HL-60 (cell line): ENCODE measurements at regions not wholly inside any gene's neighbourhood (a gene's known extent, or its start where the extent isn't known, plus 50 kb on each side); places are given as distances from the start of the nearest gene placed in this dataset.

ENCODE experiments used
- DNase-seq, 2 experiments: peaks; one replicate each; pipeline ENCODE4 v3.0.0-alpha.2; 2010 to 2020; ENCODE audit warnings: low read depth in 1 of 2, low spot score in 1 of 2
- H3K27ac ChIP-seq: fragments of 250-450 bp; sonication (Bioruptor Pico); replicated peaks from 2 replicates; pipeline ENCODE4 v1.5.1; 2020; ENCODE audit warnings: mild to moderate bottlenecking, moderate library complexity
- H3K27me3 ChIP-seq: fragments of 250-450 bp; sonication (Bioruptor Pico); 2 replicates; pipeline ENCODE4 v1.5.1; 2021; ENCODE audit warnings: mild to moderate bottlenecking, moderate library complexity; ENCODE audit not compliant: insufficient read depth, poor library complexity, severe bottlenecking
- H3K4me3 ChIP-seq: replicated peaks from 2 replicates; pipeline ENCODE4 v1.5.1; 2011; ENCODE audit warnings: mild to moderate bottlenecking, control low read depth, low read length; ENCODE audit not compliant: insufficient read depth
- GABPA ChIP-seq: IDR thresholded peaks from 2 replicates; pipeline ENCODE4 v1.6.1; 2012; ENCODE audit warnings: low read depth
- POLR2AphosphoS5 ChIP-seq: IDR thresholded peaks from 2 replicates; pipeline ENCODE4 v1.6.1; 2012; ENCODE audit warnings: low read depth
- SPI1 ChIP-seq: IDR thresholded peaks from 2 replicates; pipeline ENCODE4 v1.6.1; 2012; ENCODE audit warnings: low read depth, mild to moderate bottlenecking, borderline replicate concordance
- TF ChIP-seq, protein P1 (sequence below): IDR thresholded peaks from 2 replicates; pipeline ENCODE4 v1.6.1; 2012; ENCODE audit warnings: low read depth; ENCODE audit not compliant: insufficient replicate concordance
- TF ChIP-seq, protein P2 (sequence below): IDR thresholded peaks from one replicate; pipeline ENCODE4 v1.5.1; 2011; ENCODE audit warnings: low read length, control low read depth, inconsistent platforms; ENCODE audit not compliant: insufficient read depth

DNA sequence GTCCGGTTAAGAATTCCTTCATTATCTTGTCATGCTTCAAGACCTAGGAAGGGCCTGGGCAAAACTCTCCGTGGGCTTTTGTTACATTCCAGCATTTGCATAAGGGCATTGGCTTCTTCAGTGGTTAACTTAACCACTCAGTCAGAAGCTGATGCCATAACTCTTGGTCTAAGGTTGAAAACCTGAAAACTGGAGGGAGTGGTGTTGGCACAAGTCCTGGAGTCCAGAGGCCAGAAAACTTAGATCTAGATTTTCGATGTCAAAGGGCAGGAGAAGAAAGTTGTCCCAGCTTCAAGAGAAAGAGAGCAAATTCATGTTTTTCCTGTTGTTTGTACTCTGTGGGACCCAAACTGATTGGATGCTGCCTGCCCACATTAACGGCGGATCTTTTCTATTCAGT is 86.6 kb upstream of the GC start:
- TF ChIP-seq, protein P1, sequence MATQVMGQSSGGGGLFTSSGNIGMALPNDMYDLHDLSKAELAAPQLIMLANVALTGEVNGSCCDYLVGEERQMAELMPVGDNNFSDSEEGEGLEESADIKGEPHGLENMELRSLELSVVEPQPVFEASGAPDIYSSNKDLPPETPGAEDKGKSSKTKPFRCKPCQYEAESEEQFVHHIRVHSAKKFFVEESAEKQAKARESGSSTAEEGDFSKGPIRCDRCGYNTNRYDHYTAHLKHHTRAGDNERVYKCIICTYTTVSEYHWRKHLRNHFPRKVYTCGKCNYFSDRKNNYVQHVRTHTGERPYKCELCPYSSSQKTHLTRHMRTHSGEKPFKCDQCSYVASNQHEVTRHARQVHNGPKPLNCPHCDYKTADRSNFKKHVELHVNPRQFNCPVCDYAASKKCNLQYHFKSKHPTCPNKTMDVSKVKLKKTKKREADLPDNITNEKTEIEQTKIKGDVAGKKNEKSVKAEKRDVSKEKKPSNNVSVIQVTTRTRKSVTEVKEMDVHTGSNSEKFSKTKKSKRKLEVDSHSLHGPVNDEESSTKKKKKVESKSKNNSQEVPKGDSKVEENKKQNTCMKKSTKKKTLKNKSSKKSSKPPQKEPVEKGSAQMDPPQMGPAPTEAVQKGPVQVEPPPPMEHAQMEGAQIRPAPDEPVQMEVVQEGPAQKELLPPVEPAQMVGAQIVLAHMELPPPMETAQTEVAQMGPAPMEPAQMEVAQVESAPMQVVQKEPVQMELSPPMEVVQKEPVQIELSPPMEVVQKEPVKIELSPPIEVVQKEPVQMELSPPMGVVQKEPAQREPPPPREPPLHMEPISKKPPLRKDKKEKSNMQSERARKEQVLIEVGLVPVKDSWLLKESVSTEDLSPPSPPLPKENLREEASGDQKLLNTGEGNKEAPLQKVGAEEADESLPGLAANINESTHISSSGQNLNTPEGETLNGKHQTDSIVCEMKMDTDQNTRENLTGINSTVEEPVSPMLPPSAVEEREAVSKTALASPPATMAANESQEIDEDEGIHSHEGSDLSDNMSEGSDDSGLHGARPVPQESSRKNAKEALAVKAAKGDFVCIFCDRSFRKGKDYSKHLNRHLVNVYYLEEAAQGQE: no peak
- TF ChIP-seq, protein P2, sequence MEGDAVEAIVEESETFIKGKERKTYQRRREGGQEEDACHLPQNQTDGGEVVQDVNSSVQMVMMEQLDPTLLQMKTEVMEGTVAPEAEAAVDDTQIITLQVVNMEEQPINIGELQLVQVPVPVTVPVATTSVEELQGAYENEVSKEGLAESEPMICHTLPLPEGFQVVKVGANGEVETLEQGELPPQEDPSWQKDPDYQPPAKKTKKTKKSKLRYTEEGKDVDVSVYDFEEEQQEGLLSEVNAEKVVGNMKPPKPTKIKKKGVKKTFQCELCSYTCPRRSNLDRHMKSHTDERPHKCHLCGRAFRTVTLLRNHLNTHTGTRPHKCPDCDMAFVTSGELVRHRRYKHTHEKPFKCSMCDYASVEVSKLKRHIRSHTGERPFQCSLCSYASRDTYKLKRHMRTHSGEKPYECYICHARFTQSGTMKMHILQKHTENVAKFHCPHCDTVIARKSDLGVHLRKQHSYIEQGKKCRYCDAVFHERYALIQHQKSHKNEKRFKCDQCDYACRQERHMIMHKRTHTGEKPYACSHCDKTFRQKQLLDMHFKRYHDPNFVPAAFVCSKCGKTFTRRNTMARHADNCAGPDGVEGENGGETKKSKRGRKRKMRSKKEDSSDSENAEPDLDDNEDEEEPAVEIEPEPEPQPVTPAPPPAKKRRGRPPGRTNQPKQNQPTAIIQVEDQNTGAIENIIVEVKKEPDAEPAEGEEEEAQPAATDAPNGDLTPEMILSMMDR: no peak
- no peak for TF ChIP-seq POLR2AphosphoS5
- TF ChIP-seq GABPA: no peak
- TF ChIP-seq SPI1: no peak
- Histone ChIP-seq H3K27ac (no peak overlapping the region), H3K4me3 (no peak overlapping the region), H3K27me3 (no peaks in the 10 kb centered on the region)
- DNase-seq: no peak

DNA sequence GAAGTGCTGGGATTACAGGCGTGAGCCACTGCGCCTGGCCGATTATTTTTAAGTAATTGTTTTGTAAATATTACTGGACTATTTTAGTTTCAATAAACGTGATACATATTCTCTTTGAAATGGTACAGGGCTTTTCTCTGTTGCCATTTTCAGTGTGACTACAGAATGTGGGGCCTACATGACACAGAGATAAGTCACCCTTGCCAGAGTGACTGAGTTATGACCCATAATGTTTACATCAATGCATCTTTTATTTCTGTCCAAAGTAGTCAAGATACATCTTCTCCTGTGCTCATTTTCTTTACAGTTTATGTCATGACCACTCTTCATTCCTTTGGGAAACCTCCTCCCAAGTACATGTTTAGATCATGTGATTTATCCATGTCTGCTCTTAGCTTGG is 88.3 kb upstream of the GC start:
- Histone ChIP-seq H3K27me3 (no peaks in the 10 kb centered on the region), H3K27ac (no peak overlapping the region), H3K4me3 (no peak overlapping the region)
- TF ChIP-seq, protein P2: no peak
- TF ChIP-seq POLR2AphosphoS5 (no peak), SPI1 (no peak), GABPA (no peak)
- TF ChIP-seq, protein P1: no peak
- DNase-seq: no peak

DNA sequence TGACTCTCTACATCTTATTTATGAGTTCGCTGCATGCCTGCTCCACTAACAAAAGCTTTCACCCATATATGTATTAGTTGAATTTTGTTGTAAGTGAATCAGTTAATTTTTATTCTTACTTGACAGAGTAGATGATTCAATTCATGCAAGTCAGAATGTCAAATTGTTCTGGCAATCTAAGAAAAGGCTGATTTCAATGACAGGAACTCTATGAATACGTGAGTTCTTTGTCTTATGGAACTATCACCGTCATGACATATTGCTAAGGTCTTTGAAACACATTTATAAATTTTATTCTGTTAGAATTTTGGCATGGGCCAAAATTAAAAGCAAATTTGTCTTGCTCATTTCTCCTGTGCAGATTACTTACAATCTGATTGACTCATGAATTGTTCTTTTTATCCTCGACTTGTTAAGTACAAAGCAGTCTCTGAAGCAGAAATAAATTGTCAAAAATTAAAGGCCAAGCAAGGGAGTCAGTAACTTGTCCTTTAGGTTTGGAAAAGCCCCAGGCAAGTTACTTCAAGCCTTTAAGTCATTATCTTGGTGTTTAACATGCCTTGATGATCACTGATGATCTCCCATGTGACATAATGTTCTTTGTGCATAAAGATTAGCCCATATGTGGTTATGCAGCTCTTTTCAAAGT is 89.0 kb upstream of the GC start:
- TF ChIP-seq GABPA: no peak
- no peak for TF ChIP-seq POLR2AphosphoS5
- no peak for TF ChIP-seq SPI1
- TF ChIP-seq, protein P1: no peak
- TF ChIP-seq, protein P2: no peak
- Histone ChIP-seq H3K27me3 (no peaks in the 10 kb centered on the region), H3K27ac (no peak overlapping the region), H3K4me3 (no peak overlapping the region)
- DNase-seq: no peak
